HEK293 (cell line): ENCODE measurements at regions not wholly inside any gene's neighbourhood (a gene's known extent, or its start where the extent isn't known, plus 50 kb on each side); places are given as distances from the start of the nearest gene placed in this dataset.
A peak's percentile ranks its signal among the peaks of the same experiment; 100 is the strongest.

ENCODE experiments used
- CTCF ChIA-PET: fragments of 350-600 bp; formaldehyde crosslinking; extraction: SDS; loops from one replicate; lab custom pipeline; 2021; ENCODE audit warnings: antibody characterized with exemption; lab: Yijun Ruan, JAX
- POLR2A ChIA-PET: fragments of 300-600 bp; formaldehyde crosslinking; extraction: SDS; loops from one replicate; lab custom pipeline; 2020; ENCODE audit warnings: antibody characterized with exemption, inconsistent platforms; lab: Yijun Ruan, JAX
- H3K27ac ChIP-seq: fragments of 200-500 bp; sonication (Bioruptor generic); 2 replicates; pipeline ENCODE4 v1.5.1; 2014; ENCODE audit warnings: low read depth, low read length, control low read depth, inconsistent platforms; ENCODE audit errors: extremely low read depth
- H3K36me3 ChIP-seq, 2 experiments: fragments of 200-500 bp in 1 of 2; sonication (Bioruptor generic) in 1 of 2; 1 replicate in 1 of 2; 2 replicates in 1 of 2; pipeline ENCODE4 v1.5.1; 2014 to 2017; ENCODE audit warnings: inconsistent platforms in 2 of 2, low read length in 2 of 2; ENCODE audit not compliant: control insufficient read depth in 2 of 2, insufficient read depth in 1 of 2
- H3K4me1 ChIP-seq: fragments of 200-500 bp; sonication (Bioruptor generic); 2 replicates; pipeline ENCODE4 v1.5.1; 2014; ENCODE audit warnings: mild to moderate bottlenecking, low read length, inconsistent platforms; ENCODE audit not compliant: control insufficient read depth, insufficient read depth
- H3K4me3 ChIP-seq: 2 replicates; pipeline ENCODE4 v1.5.1; 2011; ENCODE audit warnings: low read depth, mild to moderate bottlenecking, control low read depth, low read length, moderate library complexity
- H3K9me3 ChIP-seq: fragments of 200-500 bp; sonication (Bioruptor generic); 2 replicates; pipeline ENCODE4 v1.5.1; 2014; ENCODE audit warnings: low read depth, low read length, inconsistent platforms; ENCODE audit not compliant: control insufficient read depth, insufficient read depth
- GLI4 ChIP-seq: fragments of 450-650 bp; formaldehyde crosslinking; IDR thresholded peaks from 2 replicates; pipeline ENCODE4 v1.5.1; 2016; ENCODE audit warnings: missing biosample characterization, missing genetic modification characterization
- SCRT1 ChIP-seq: fragments of 450-650 bp; formaldehyde crosslinking; IDR thresholded peaks from 2 replicates; pipeline ENCODE4 v1.5.1; 2016; ENCODE audit warnings: missing biosample characterization, missing genetic modification characterization, borderline replicate concordance
- SETDB1 ChIP-seq: IDR thresholded peaks from one replicate; pipeline ENCODE4 v1.6.1; 2017; ENCODE audit warnings: mild to moderate bottlenecking, low read length, moderate library complexity, mixed read lengths; ENCODE audit not compliant: insufficient read length
- SP7 ChIP-seq: fragments of 450-650 bp; formaldehyde crosslinking; IDR thresholded peaks from 2 replicates; pipeline ENCODE4 v1.5.1; 2016; ENCODE audit warnings: missing biosample characterization, missing genetic modification characterization
- YY1 ChIP-seq: fragments of 450-650 bp; formaldehyde crosslinking; IDR thresholded peaks from 2 replicates; pipeline ENCODE4 v1.5.1; 2018; ENCODE audit warnings: missing biosample characterization, missing genetic modification characterization
- ZBTB8A ChIP-seq: fragments of 450-650 bp; formaldehyde crosslinking; IDR thresholded peaks from 2 replicates; pipeline ENCODE4 v1.5.1; 2016; ENCODE audit warnings: missing biosample characterization, missing genetic modification characterization
- ZIC2 ChIP-seq: fragments of 450-650 bp; formaldehyde crosslinking; IDR thresholded peaks from 2 replicates; pipeline ENCODE4 v1.5.1; 2016; ENCODE audit warnings: missing biosample characterization, missing genetic modification characterization
- ZNF10 ChIP-seq: fragments of 450-650 bp; formaldehyde crosslinking; IDR thresholded peaks from 2 replicates; pipeline ENCODE4 v1.5.1; 2017; ENCODE audit warnings: missing biosample characterization, missing genetic modification characterization
- ZNF391 ChIP-seq: fragments of 450-650 bp; formaldehyde crosslinking; IDR thresholded peaks from 2 replicates; pipeline ENCODE4 v1.5.1; 2016; ENCODE audit warnings: low read depth, missing biosample characterization, missing genetic modification characterization, borderline replicate concordance
- ZNF837 ChIP-seq: fragments of 450-650 bp; formaldehyde crosslinking; IDR thresholded peaks from 2 replicates; pipeline ENCODE4 v1.5.1; 2016; ENCODE audit warnings: missing biosample characterization, missing genetic modification characterization
- ZSCAN30 ChIP-seq: fragments of 450-650 bp; IDR thresholded peaks from 2 replicates; pipeline ENCODE4 v1.5.1; 2018; ENCODE audit warnings: missing biosample characterization, mild to moderate bottlenecking, missing genetic modification characterization, moderate library complexity
- TF ChIP-seq, protein P1 (sequence below): fragments of 450-650 bp; IDR thresholded peaks from 2 replicates; pipeline ENCODE4 v1.5.1; 2018; ENCODE audit warnings: missing biosample characterization, mild to moderate bottlenecking, missing genetic modification characterization
- TF ChIP-seq, protein P2 (sequence below): fragments of 450-650 bp; formaldehyde crosslinking; IDR thresholded peaks from 2 replicates; pipeline ENCODE4 v1.5.0; 2017; ENCODE audit warnings: missing biosample characterization, missing genetic modification characterization, borderline replicate concordance
- TF ChIP-seq, protein P3 (sequence below): fragments of 450-650 bp; IDR thresholded peaks from 2 replicates; pipeline ENCODE4 v1.5.1; 2018; ENCODE audit warnings: missing biosample characterization, missing genetic modification characterization
- TF ChIP-seq, protein P4 (sequence below): IDR thresholded peaks from 2 replicates; pipeline ENCODE4 v1.6.1; 2011; ENCODE audit warnings: mild to moderate bottlenecking, low read depth, low read length, borderline replicate concordance
- TF ChIP-seq, protein P5 (sequence below): fragments of 450-650 bp; formaldehyde crosslinking; IDR thresholded peaks from 2 replicates; pipeline ENCODE4 v1.5.1; 2017; ENCODE audit warnings: missing biosample characterization, missing genetic modification characterization
- TF ChIP-seq, protein P6 (sequence below): fragments of 450-650 bp; formaldehyde crosslinking; IDR thresholded peaks from 2 replicates; pipeline ENCODE4 v1.5.1; 2016; ENCODE audit warnings: missing biosample characterization, missing genetic modification characterization
- TF ChIP-seq, protein P7 (sequence below): fragments of 450-650 bp; formaldehyde crosslinking; IDR thresholded peaks from 2 replicates; pipeline ENCODE4 v1.5.1; 2016; ENCODE audit warnings: missing biosample characterization, missing genetic modification characterization

DNA sequence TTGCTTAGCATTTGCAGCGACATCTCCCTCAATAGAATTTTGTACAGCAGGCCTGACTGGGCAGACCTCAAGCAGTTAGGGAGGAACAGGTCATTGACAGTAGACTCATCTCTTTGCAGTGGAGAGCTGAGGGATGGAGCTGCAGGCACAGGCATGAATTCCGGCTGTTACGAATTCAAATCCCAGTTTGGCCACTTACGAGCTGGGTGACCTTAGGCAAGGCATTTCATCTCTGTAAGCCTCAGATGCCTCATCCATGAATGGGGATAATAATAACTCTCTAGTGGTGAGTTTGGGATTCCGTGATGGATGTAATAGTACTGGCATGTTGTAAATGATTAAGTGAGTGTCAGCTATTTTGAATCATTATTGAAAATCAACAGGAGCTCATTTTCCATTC, 195.3 kb downstream of the SEMA6A start:
- H3K4me3 ChIP-seq: no peak overlapping the region

DNA sequence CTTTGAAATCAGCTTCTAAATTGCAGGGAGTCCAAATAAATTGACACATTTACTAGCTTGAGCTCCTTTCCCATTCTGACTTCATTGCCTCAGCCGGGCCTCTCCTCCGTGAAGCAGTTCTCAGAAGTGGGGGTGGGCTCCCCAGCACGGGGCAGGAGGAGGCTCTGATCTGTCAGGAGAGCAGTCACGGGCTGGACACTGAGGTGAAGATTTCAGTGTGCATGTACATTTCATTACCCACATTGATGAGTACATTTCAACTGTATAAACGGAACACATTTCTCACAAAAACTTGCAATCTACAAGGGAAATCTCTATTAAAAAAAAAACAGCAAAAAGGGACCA, 195.9 kb downstream of the SEMA6A start:
- H3K36me3 ChIP-seq: no peaks in the 10 kb centered on the region
- H3K4me1 ChIP-seq: 0 out of 2 replicates have a peak, but pooled peaks cover 3% of the 10 kb centered on the region
- CTCF ChIA-PET: interaction anchor here (0.6 to 0.7 kb wide), 2 partner anchors 678 to 1306 kb away, joined by 3 to 5 read pairs; no protein-coding TSS in a partner anchor
- H3K4me3 ChIP-seq: no peak overlapping the region
- TF ChIP-seq, protein P1, sequence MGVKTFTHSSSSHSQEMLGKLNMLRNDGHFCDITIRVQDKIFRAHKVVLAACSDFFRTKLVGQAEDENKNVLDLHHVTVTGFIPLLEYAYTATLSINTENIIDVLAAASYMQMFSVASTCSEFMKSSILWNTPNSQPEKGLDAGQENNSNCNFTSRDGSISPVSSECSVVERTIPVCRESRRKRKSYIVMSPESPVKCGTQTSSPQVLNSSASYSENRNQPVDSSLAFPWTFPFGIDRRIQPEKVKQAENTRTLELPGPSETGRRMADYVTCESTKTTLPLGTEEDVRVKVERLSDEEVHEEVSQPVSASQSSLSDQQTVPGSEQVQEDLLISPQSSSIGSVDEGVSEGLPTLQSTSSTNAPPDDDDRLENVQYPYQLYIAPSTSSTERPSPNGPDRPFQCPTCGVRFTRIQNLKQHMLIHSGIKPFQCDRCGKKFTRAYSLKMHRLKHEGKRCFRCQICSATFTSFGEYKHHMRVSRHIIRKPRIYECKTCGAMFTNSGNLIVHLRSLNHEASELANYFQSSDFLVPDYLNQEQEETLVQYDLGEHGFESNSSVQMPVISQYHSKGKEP: no peak
- TF ChIP-seq GLI4: no peak
- TF ChIP-seq SP7 (tag by site-specific recombination): peak; percentile 78
- peak; percentile 45 for TF ChIP-seq ZIC2
- TF ChIP-seq ZBTB8A: 0 out of 2 replicates have a peak, but pooled peaks have one; percentile 36
- POLR2A ChIA-PET: no interaction called here
- peak overlapping the region; percentile 13; the same call in 1 of the 2 replicates for H3K27ac ChIP-seq
- no peaks in the 10 kb centered on the region for H3K9me3 ChIP-seq

More for the DNA sequence above, 195.3 kb downstream of the SEMA6A start:
- H3K36me3 ChIP-seq: no peaks in the 10 kb centered on the region
- TF ChIP-seq, protein P2, sequence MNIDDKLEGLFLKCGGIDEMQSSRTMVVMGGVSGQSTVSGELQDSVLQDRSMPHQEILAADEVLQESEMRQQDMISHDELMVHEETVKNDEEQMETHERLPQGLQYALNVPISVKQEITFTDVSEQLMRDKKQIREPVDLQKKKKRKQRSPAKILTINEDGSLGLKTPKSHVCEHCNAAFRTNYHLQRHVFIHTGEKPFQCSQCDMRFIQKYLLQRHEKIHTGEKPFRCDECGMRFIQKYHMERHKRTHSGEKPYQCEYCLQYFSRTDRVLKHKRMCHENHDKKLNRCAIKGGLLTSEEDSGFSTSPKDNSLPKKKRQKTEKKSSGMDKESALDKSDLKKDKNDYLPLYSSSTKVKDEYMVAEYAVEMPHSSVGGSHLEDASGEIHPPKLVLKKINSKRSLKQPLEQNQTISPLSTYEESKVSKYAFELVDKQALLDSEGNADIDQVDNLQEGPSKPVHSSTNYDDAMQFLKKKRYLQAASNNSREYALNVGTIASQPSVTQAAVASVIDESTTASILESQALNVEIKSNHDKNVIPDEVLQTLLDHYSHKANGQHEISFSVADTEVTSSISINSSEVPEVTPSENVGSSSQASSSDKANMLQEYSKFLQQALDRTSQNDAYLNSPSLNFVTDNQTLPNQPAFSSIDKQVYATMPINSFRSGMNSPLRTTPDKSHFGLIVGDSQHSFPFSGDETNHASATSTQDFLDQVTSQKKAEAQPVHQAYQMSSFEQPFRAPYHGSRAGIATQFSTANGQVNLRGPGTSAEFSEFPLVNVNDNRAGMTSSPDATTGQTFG (tag by site-specific recombination): no peak
- TF ChIP-seq, protein P3, sequence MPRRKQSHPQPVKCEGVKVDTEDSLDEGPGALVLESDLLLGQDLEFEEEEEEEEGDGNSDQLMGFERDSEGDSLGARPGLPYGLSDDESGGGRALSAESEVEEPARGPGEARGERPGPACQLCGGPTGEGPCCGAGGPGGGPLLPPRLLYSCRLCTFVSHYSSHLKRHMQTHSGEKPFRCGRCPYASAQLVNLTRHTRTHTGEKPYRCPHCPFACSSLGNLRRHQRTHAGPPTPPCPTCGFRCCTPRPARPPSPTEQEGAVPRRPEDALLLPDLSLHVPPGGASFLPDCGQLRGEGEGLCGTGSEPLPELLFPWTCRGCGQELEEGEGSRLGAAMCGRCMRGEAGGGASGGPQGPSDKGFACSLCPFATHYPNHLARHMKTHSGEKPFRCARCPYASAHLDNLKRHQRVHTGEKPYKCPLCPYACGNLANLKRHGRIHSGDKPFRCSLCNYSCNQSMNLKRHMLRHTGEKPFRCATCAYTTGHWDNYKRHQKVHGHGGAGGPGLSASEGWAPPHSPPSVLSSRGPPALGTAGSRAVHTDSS: no peak
- TF ChIP-seq ZSCAN30 (tag by site-specific recombination) (no peak), ZNF10 (tag by site-specific recombination) (no peak)
- TF ChIP-seq, protein P4, sequence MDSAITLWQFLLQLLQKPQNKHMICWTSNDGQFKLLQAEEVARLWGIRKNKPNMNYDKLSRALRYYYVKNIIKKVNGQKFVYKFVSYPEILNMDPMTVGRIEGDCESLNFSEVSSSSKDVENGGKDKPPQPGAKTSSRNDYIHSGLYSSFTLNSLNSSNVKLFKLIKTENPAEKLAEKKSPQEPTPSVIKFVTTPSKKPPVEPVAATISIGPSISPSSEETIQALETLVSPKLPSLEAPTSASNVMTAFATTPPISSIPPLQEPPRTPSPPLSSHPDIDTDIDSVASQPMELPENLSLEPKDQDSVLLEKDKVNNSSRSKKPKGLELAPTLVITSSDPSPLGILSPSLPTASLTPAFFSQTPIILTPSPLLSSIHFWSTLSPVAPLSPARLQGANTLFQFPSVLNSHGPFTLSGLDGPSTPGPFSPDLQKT: no peak
- TF ChIP-seq, all 188 proteins: peak for 0
- Histone ChIP-seq H3K9me3 (no peaks in the 10 kb centered on the region), H3K27ac (no peak overlapping the region), H3K4me1 (0 out of 2 replicates have a peak, but pooled peaks cover 3% of the 10 kb centered on the region)
- POLR2A ChIA-PET: no interaction called here
- CTCF ChIA-PET: interaction anchor here (0.6 to 0.7 kb wide), 2 partner anchors 678 to 1306 kb away, joined by 3 to 5 read pairs; no protein-coding TSS in a partner anchor

DNA sequence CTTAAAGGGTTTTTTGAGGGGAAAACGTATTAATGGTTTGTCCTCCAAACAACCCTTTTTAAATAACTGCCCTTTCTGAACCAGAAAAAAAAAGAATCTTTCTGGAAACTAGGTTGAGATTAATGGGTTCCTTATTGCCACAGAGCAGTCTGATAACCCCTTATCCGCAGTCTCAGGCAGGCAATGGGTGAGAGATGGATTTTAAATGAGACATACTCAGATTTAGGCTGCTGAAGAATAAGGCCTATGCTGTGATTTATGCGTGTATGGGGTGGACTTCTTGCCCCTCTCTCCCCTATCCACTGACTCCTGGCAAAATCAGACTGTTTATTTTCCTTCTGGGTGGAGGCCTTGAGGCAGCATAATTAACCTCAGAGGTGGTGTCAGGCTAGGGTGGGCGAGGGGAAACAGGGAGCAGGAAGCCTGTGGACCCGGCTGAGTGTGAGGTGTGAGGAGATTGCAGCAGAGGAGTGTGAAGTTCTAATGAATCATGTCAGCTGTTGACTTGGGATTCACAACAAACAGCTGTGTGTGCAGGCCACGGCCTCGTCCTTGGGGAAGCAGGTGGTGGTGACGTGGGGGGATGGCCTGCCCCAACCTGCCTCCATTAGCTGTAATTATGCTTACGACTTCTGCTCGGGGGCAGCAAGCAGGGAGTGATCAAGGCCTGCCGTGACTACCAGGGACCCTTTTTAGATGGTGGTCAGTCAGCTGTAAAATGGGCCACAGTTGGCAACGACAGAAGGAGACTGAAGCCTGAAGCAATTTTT, 196.4 kb downstream of the SEMA6A start:
- Histone ChIP-seq H3K4me1 (0 out of 2 replicates have a peak, but pooled peaks cover 3% of the 10 kb centered on the region), H3K9me3 (no peaks in the 10 kb centered on the region), H3K4me3 (no peak overlapping the region), H3K36me3 (no peaks in the 10 kb centered on the region), H3K27ac (peak overlapping the region; percentile 13; the same call in 1 of the 2 replicates)
- CTCF ChIA-PET: interaction anchor here (0.6 kb wide), 1 partner anchor 1305 kb away, joined by 3 read pairs; no protein-coding TSS in a partner anchor
- POLR2A ChIA-PET: no interaction called here
- TF ChIP-seq ZNF391 (tag by site-specific recombination) (no peak), SCRT1 (tag by site-specific recombination) (peak; percentile 70; the same call in 1 of the 2 replicates), ZNF10 (tag by site-specific recombination) (no peak), ZNF837 (tag by site-specific recombination) (no peak), YY1 (0 out of 2 replicates have a peak, but pooled peaks have one; percentile 37), SETDB1 (peak; percentile 29)
- TF ChIP-seq, protein P5, sequence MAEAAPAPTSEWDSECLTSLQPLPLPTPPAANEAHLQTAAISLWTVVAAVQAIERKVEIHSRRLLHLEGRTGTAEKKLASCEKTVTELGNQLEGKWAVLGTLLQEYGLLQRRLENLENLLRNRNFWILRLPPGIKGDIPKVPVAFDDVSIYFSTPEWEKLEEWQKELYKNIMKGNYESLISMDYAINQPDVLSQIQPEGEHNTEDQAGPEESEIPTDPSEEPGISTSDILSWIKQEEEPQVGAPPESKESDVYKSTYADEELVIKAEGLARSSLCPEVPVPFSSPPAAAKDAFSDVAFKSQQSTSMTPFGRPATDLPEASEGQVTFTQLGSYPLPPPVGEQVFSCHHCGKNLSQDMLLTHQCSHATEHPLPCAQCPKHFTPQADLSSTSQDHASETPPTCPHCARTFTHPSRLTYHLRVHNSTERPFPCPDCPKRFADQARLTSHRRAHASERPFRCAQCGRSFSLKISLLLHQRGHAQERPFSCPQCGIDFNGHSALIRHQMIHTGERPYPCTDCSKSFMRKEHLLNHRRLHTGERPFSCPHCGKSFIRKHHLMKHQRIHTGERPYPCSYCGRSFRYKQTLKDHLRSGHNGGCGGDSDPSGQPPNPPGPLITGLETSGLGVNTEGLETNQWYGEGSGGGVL: no peak
- TF ChIP-seq, protein P6, sequence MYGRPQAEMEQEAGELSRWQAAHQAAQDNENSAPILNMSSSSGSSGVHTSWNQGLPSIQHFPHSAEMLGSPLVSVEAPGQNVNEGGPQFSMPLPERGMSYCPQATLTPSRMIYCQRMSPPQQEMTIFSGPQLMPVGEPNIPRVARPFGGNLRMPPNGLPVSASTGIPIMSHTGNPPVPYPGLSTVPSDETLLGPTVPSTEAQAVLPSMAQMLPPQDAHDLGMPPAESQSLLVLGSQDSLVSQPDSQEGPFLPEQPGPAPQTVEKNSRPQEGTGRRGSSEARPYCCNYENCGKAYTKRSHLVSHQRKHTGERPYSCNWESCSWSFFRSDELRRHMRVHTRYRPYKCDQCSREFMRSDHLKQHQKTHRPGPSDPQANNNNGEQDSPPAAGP (tag by site-specific recombination): peak; percentile 94
- TF ChIP-seq, protein P7, sequence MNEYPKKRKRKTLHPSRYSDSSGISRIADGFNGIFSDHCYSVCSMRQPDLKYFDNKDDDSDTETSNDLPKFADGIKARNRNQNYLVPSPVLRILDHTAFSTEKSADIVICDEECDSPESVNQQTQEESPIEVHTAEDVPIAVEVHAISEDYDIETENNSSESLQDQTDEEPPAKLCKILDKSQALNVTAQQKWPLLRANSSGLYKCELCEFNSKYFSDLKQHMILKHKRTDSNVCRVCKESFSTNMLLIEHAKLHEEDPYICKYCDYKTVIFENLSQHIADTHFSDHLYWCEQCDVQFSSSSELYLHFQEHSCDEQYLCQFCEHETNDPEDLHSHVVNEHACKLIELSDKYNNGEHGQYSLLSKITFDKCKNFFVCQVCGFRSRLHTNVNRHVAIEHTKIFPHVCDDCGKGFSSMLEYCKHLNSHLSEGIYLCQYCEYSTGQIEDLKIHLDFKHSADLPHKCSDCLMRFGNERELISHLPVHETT (tag by site-specific recombination): 0 out of 2 replicates have a peak, but pooled peaks have one; percentile 42
